B cell (primary cell): ENCODE measurements at regions not wholly inside any gene's neighbourhood (a gene's known extent, or its start where the extent isn't known, plus 50 kb on each side); places are given as distances from the start of the nearest gene placed in this dataset.

ENCODE experiments used
- ATAC-seq: fragments of 200-7000 bp; cut with Tn5 transposase; one replicate; pipeline ENCODE4 v1.10.0; 2021; ENCODE audit warnings: low read depth, mild to moderate bottlenecking, moderate number of reproducible peaks, moderate library complexity
- CTCF ChIA-PET: fragments of 350-600 bp; sonication (Branson Sonifier 250); formaldehyde crosslinking; loops from one replicate; lab custom pipeline; 2021; ENCODE audit warnings: antibody characterized with exemption, inconsistent platforms; lab: Charles Lee
- POLR2A ChIA-PET: fragments of 350-600 bp; sonication (Branson Sonifier 250); formaldehyde crosslinking; loops from one replicate; lab custom pipeline; 2021; ENCODE audit warnings: antibody characterized with exemption; lab: Charles Lee
- DNase-seq: peaks from one replicate; pipeline ENCODE4 v3.0.0; 2013
- H2AFZ ChIP-seq: 2 replicates; pipeline ENCODE4 v1.6.1; 2012; ENCODE audit warnings: mild to moderate bottlenecking, low read depth, low read length; ENCODE audit not compliant: insufficient read depth, poor library complexity, severe bottlenecking
- H3K27ac ChIP-seq, 2 donors: 1 replicate in 1 of 2; 2 replicates in 1 of 2; pipeline ENCODE4 v1.5.1; 2012 to 2013; ENCODE audit warnings: low read length in 2 of 2, mild to moderate bottlenecking in 2 of 2, moderate library complexity in 1 of 2
- H3K27me3 ChIP-seq, 4 experiments: fragments of 200-600 bp in 1 of 4; sonication (generic) in 1 of 4; replicated peaks in 1 of 4; 1 replicate in 2 of 4; 2 replicates in 2 of 4; pipeline versions ENCODE4 v1.6.1 to v1.7.0; 2013 to 2016; ENCODE audit warnings: low read length in 3 of 4, mild to moderate bottlenecking in 2 of 4, mixed read lengths in 1 of 4, moderate library complexity in 1 of 4; ENCODE audit not compliant: insufficient read depth in 4 of 4, control insufficient read depth in 3 of 4; ENCODE audit errors: control extremely low read depth in 1 of 4
- H3K36me3 ChIP-seq, 2 experiments: replicated peaks in 1 of 2; 1 replicate in 1 of 2; 2 replicates in 1 of 2; pipeline versions ENCODE4 v1.6.1 to v1.7.1; 2013; ENCODE audit warnings: low read length in 1 of 2; ENCODE audit not compliant: insufficient read depth in 2 of 2, control insufficient read depth in 1 of 2; ENCODE audit errors: control extremely low read depth in 1 of 2, extremely low read depth in 1 of 2
- H3K4me1 ChIP-seq, 2 donors: fragments of 200-600 bp in 1 of 2; sonication (generic) in 1 of 2; 1 replicate in 1 of 2; 2 replicates in 1 of 2; pipeline versions ENCODE4 v1.5.1 to v1.6.1; 2013 to 2017; ENCODE audit warnings: low read length in 2 of 2; ENCODE audit not compliant: control insufficient read depth in 2 of 2, insufficient read depth in 2 of 2
- H3K4me2 ChIP-seq: replicated peaks from 2 replicates; pipeline ENCODE3; 2012; ENCODE audit warnings: mild to moderate bottlenecking, low read depth, low read length; ENCODE audit not compliant: poor library complexity, severe bottlenecking
- H3K4me3 ChIP-seq, 5 experiments: fragments of 200-600 bp in 1 of 5; sonication (generic) in 1 of 5; 1 replicate in 3 of 5; 2 replicates in 2 of 5; pipeline versions ENCODE4 v1.5.1 to v1.7.0; 2011 to 2016; ENCODE audit warnings: low read length in 4 of 5, mild to moderate bottlenecking in 4 of 5, low read depth in 2 of 5, control low read depth in 1 of 5, moderate library complexity in 1 of 5; ENCODE audit not compliant: insufficient read depth in 1 of 5; ENCODE audit errors: control extremely low read depth in 1 of 5, extremely low read depth in 1 of 5
- H3K79me2 ChIP-seq: fragments of 200-600 bp; sonication (generic); one replicate; pipeline ENCODE4 v1.6.0; 2016; ENCODE audit warnings: low read length; ENCODE audit not compliant: control insufficient read depth, insufficient read depth
- H3K9ac ChIP-seq: fragments of 200-600 bp; sonication (generic); 2 replicates; pipeline ENCODE4 v1.6.1; 2017; ENCODE audit warnings: mild to moderate bottlenecking, low read length, moderate library complexity
- H3K9me3 ChIP-seq, 3 donors: one replicate each; pipeline versions ENCODE4 v1.6.1 to v1.7.1; 2013; ENCODE audit warnings: low read length in 2 of 3; ENCODE audit not compliant: control insufficient read depth in 2 of 3, insufficient read depth in 1 of 3; ENCODE audit errors: control extremely low read depth in 1 of 3
- H4K20me1 ChIP-seq: 2 replicates; pipeline ENCODE4 v1.6.0; 2012; ENCODE audit warnings: mild to moderate bottlenecking, low read length; ENCODE audit not compliant: insufficient read depth, control insufficient read depth, poor library complexity, severe bottlenecking
- H3K27ac Mint-ChIP-seq: one replicate; pipeline ENCODE4 v1.8.0; 2021; ENCODE audit warnings: mixed read lengths
- H3K27me3 Mint-ChIP-seq: one replicate; pipeline ENCODE4 v1.8.0; 2021; ENCODE audit warnings: mixed read lengths
- H3K4me1 Mint-ChIP-seq: one replicate; pipeline ENCODE4 v1.8.0; 2021; ENCODE audit warnings: mixed read lengths
- H3K4me3 Mint-ChIP-seq: one replicate; pipeline ENCODE4 v1.8.0; 2021; ENCODE audit warnings: mixed read lengths
- H3K9me3 Mint-ChIP-seq: one replicate; pipeline ENCODE4 v1.8.0; 2022; ENCODE audit warnings: mixed read lengths; ENCODE audit not compliant: insufficient read depth
- EZH2 ChIP-seq: IDR thresholded peaks from 2 replicates; pipeline ENCODE4 v1.6.1; 2012; ENCODE audit warnings: borderline replicate concordance, low read depth, mild to moderate bottlenecking, moderate library complexity, low read length; ENCODE audit not compliant: insufficient read depth, poor library complexity, severe bottlenecking
- WGBS: methylation state at CpG from one replicate; pipeline ENCODE4 v1.1.5; 2013; ENCODE audit warnings: missing lambda C conversion rate; ENCODE audit not compliant: insufficient coverage; 5-methylcytosine and 5-hydroxymethylcytosine counted together
- intact Hi-C: fragments of 100-400 bp; cut with micrococcal nuclease; formaldehyde crosslinking; loops from one replicate; pipeline ENCODE4 v1.10.0; 2022
- TF ChIP-seq, protein P1 (sequence below): fragments of 200-600 bp; IDR thresholded peaks from one replicate; pipeline ENCODE4 v1.8.0; 2022; ENCODE audit warnings: antibody characterized with exemption, mild to moderate bottlenecking

DNA sequence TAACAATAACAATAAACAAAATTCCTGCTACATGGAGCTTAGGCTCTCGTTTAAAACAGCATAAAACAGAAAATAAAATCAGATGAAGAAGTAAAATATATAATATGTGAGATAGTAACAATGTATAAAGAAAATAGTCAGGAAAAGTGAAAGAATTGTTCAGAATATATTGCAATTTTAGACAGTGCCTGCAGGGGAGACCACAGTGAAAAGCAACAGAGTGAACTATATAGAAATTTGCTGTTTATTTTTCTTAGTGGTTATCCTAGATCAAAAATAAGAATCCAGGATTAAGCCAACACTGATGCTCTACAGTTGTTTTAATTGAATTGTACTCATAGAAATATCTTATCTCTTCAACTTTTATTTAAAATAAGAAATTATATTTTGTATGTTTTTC lies 1639.0 kb upstream of the B3GALT2 start:
- Mint-ChIP-seq H3K4me1 (peaks cover 19% of the 10 kb centered on the region), H3K27ac (no peak overlapping the region), H3K27me3 (no peaks in the 10 kb centered on the region), H3K4me3 (no peak overlapping the region), H3K9me3 (no peaks in the 10 kb centered on the region)
- TF ChIP-seq, protein P1, sequence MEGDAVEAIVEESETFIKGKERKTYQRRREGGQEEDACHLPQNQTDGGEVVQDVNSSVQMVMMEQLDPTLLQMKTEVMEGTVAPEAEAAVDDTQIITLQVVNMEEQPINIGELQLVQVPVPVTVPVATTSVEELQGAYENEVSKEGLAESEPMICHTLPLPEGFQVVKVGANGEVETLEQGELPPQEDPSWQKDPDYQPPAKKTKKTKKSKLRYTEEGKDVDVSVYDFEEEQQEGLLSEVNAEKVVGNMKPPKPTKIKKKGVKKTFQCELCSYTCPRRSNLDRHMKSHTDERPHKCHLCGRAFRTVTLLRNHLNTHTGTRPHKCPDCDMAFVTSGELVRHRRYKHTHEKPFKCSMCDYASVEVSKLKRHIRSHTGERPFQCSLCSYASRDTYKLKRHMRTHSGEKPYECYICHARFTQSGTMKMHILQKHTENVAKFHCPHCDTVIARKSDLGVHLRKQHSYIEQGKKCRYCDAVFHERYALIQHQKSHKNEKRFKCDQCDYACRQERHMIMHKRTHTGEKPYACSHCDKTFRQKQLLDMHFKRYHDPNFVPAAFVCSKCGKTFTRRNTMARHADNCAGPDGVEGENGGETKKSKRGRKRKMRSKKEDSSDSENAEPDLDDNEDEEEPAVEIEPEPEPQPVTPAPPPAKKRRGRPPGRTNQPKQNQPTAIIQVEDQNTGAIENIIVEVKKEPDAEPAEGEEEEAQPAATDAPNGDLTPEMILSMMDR: no peak
- no peak for TF ChIP-seq EZH2
- ChIA-PET POLR2A (no interaction called here), CTCF (no interaction called here)
- Histone ChIP-seq H3K4me3 (no peak overlapping the region), H3K9me3 (peaks cover 0 to 4% (median 0%) of the 10 kb centered on the region in 3 donors), H2AFZ (no peak overlapping the region), H3K36me3 (no peaks in the 10 kb centered on the region), H3K9ac (no peak overlapping the region), H3K27me3 (no peaks in the 10 kb centered on the region), H4K20me1 (no peaks in the 10 kb centered on the region), H3K4me2 (no peak overlapping the region), H3K4me1 (peaks cover 6 to 22% of the 10 kb centered on the region in 2 donors), H3K79me2 (no peaks in the 10 kb centered on the region), H3K27ac (no peak overlapping the region)
- intact Hi-C loops: no loop called here
- ATAC-seq (no peak), DNase-seq (no peak)
- WGBS: no CpG with 5 or more reads among the region's 1 CpG

DNA sequence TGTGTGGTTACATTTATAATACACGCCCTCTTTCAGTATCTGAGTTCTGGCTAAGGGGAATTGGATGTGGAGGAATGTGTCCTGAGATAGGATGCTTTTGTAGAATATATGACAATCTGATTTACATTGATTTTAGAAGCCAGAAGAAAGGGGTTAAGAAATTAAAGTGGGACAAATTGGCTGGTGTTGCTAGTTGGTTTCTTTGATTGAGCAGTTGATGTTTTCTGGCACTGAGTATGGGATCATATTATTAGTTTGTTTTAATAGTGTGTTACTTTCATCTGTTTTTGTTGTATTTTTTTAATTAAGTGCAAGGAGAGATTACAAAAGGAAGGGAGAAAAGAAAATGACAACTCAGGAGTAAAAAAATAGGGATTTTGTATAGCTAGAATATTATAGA lies 1634.7 kb upstream of the B3GALT2 start:
- H3K9me3 ChIP-seq: no peaks in the 10 kb centered on the region
- no peak overlapping the region for H3K27ac ChIP-seq
- ChIA-PET CTCF (no interaction called here), POLR2A (no interaction called here)
- H3K4me1 ChIP-seq: peaks cover 0 to 2% of the 10 kb centered on the region in 2 donors
- no peak overlapping the region for H3K9ac ChIP-seq
- no peak overlapping the region for H2AFZ ChIP-seq
- no peak overlapping the region for H3K4me3 Mint-ChIP-seq
- no peak overlapping the region for H3K27ac Mint-ChIP-seq
- TF ChIP-seq, protein P1: no peak
- TF ChIP-seq EZH2: no peak
- no peak for ATAC-seq
- WGBS: 100% methylated on average over 1 of the region's 1 CpG
- no peaks in the 10 kb centered on the region for H4K20me1 ChIP-seq
- no peak overlapping the region for H3K4me3 ChIP-seq
- no peak for DNase-seq
- no peaks in the 10 kb centered on the region for H3K36me3 ChIP-seq
- H3K79me2 ChIP-seq: no peaks in the 10 kb centered on the region
- H3K4me2 ChIP-seq: no peak overlapping the region
- H3K27me3 Mint-ChIP-seq: no peaks in the 10 kb centered on the region
- intact Hi-C loops: no loop called here
- no peaks in the 10 kb centered on the region for H3K9me3 Mint-ChIP-seq
- no peaks in the 10 kb centered on the region for H3K4me1 Mint-ChIP-seq
- no peaks in the 10 kb centered on the region for H3K27me3 ChIP-seq
